Psoas muscle (tissue), 7 donors: ENCODE measurements at regions not wholly inside any gene's neighbourhood (a gene's known extent, or its start where the extent isn't known, plus 50 kb on each side); places are given as distances from the start of the nearest gene placed in this dataset.

Experiments used
- ATAC-seq, 4 donors: fragments of 200-7000 bp; cut with Tn5 transposase; one replicate each; pipeline ENCODE4 v1.9.1; 2020; ENCODE audit warnings: moderate library complexity in 3 of 4, mild to moderate bottlenecking in 2 of 4
- DNase-seq, 2 donors: peaks; one replicate each; pipeline ENCODE4 v3.0.0-alpha.2; 2020
- H3K27ac ChIP-seq: fragments of 200-600 bp; one replicate; pipeline ENCODE4 v1.8.0; 2022
- H3K27me3 ChIP-seq, 3 donors: fragments of 200-600 bp in 1 of 3; one replicate each; pipeline versions ENCODE4 v1.6.1 to v1.8.0; 2013 to 2022; ENCODE audit warnings: low read length in 2 of 3, mild to moderate bottlenecking in 2 of 3, moderate library complexity in 1 of 3; ENCODE audit not compliant: insufficient read depth in 3 of 3
- H3K36me3 ChIP-seq, 2 donors: fragments of 200-600 bp in 1 of 2; one replicate each; pipeline versions ENCODE4 v1.6.1 to v1.8.0; 2013 to 2022; ENCODE audit warnings: low read depth in 1 of 2, mild to moderate bottlenecking in 1 of 2, moderate library complexity in 1 of 2; ENCODE audit not compliant: insufficient read depth in 1 of 2
- H3K4me1 ChIP-seq: fragments of 200-600 bp; one replicate; pipeline ENCODE4 v1.8.0; 2022
- H3K4me3 ChIP-seq: fragments of 200-600 bp; one replicate; pipeline ENCODE4 v1.8.0; 2022; ENCODE audit warnings: mild to moderate bottlenecking
- H3K9me3 ChIP-seq: fragments of 200-600 bp; one replicate; pipeline ENCODE4 v1.8.0; 2022
- CTCF ChIP-seq: fragments of 200-600 bp; IDR thresholded peaks from one replicate; pipeline ENCODE4 v1.8.0; 2022; ENCODE audit warnings: antibody characterized with exemption
- WGBS, 3 donors: extraction: QIAGEN DNeasy Blood & Tissue Kit; methylation state at CpG; one replicate each; pipeline versions ENCODE4 v1.1.6 to v1.1.7; 2013; 5-methylcytosine and 5-hydroxymethylcytosine counted together
- intact Hi-C, 2 donors: fragments of 100-400 bp; cut with DNase I; formaldehyde crosslinking; loops; one replicate each; pipeline versions ENCODE4 v1.11.0 to v1.14.2; 2022
- donor health status: healthy with polysubstance abuse.
- donor health status: DM: no; HTN: no; CAD: no; lungs with moderate emphysema.
- donor health status: Bipolar disorder and iron deficiency.
- donor health status: healthy.
- donor health status: DM: yes; HTN: yes; CAD: no.
- donor health status: DM: no; HTN: no; CAD: no.
- donor health status: DM: yes; HTN: yes; CAD: no.

DNA sequence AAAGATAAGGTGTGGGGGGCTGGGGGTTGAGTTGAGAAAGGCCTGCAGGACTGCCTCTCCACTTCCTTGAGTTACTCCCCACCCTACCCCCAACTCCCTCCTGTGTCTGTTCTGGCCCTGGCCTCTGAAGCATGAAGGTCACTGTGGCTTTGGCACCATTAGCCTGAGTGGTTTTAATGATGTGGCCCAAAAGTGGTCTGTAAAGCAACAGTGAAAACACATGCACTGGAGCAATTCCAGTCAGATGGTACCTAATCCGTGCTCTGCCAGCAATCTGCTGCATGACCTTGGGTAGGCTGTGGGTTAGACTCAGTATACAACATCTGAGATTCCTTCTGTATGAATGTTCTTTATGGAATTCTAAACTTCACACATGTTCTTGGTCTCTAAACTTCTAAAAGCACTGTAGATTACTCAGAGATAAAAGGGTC lies 86.5 kb upstream of the ATP1A1 start:
- Histone ChIP-seq H3K27me3 (no peaks in the 10 kb centered on the region), H3K4me3 (no peak overlapping the region), H3K4me1 (peaks cover 15% of the 10 kb centered on the region), H3K9me3 (no peaks in the 10 kb centered on the region), H3K36me3 (no peaks in the 10 kb centered on the region), H3K27ac (no peak overlapping the region)
- intact Hi-C loops, result loop anchor here in 1 of 2 donors (5.0 kb wide), 1 partner anchor 61 kb away; no protein-coding TSS in a partner anchor
- 29 to 63% (median 39%) methylated on average over 1 of the region's 1 CpG for WGBS, 3 donors
- ATAC-seq (no peak), DNase-seq (no peak)
- no peak for TF ChIP-seq CTCF

DNA sequence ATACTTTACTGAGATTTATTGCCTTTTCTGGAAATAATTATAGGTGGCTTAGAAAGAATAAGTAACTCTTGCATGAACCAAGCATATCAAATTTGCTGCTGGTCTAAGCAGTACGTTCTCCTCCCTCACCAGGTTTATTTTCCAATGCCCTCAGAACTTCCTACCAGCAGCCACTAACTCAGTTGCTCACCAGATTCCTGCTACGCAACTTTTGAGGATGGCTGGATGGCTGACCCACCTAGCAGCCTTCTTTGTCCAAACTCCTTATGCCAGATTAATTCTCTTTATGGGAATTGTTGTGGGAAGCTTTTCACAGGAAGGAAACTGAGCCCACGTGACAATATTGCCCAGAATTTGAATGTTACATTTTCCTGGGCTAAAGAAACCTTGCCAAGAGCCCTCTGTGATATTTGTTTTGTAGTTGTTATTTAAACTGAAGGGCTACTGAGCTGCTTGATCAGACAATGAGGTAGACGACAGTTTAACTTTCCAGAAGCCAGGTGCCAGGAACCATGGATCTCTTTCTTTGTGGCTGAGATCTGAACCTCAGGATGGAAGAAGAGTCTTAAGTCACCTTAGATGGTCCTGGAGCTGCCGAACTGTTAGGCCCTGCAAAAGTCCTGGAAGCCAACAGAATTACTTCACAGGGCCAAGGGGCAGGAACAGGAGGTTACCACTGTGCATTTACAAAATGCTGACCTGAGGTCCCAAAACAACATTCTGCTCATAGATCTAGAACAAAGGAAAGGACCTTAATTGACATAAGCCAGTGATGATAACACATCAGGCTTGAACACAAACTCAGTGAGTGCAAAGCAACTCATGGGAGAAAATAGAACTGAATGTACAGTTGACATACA lies 85.5 kb upstream of the ATP1A1 start:
- intact Hi-C loops, result loop anchor here in 1 of 2 donors (5.0 kb wide), 1 partner anchor 60 kb away; no protein-coding TSS in a partner anchor
- H3K27ac ChIP-seq, result no peak overlapping the region
- H3K4me1 ChIP-seq, result peaks cover 15% of the 10 kb centered on the region
- ATAC-seq, result no peak
- no peak overlapping the region for H3K4me3 ChIP-seq
- H3K9me3 ChIP-seq, result no peaks in the 10 kb centered on the region
- TF ChIP-seq CTCF, result no peak
- DNase-seq, result no peak
- H3K27me3 ChIP-seq, result no peaks in the 10 kb centered on the region
- WGBS, 3 donors, result 69 to 74% (median 72%) methylated on average over 5 of the region's 5 CpGs
- H3K36me3 ChIP-seq, result no peaks in the 10 kb centered on the region

DNA sequence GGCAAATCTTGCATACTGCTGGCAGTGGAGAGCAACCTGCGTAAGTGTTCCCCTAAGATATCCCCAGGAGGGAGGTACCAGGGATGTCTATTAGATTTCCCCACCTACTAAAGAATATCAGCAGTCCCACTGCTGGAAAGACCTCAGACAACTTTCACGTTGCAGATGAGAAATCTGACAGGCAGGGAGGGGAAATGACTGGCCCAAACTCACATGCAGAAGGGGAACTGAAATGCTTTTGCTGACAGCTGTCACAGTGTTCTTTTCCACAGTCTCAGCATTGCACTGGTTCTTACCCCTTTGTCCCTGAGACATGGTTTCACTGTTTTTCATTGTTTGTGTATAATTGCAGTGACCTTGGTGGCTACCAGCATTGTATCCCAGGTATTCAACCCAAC lies 84.8 kb upstream of the ATP1A1 start:
- WGBS, 3 donors, result 62 to 90% (median 72%) methylated on average over 2 of the region's 2 CpGs
- no peak overlapping the region for H3K4me3 ChIP-seq

DNA sequence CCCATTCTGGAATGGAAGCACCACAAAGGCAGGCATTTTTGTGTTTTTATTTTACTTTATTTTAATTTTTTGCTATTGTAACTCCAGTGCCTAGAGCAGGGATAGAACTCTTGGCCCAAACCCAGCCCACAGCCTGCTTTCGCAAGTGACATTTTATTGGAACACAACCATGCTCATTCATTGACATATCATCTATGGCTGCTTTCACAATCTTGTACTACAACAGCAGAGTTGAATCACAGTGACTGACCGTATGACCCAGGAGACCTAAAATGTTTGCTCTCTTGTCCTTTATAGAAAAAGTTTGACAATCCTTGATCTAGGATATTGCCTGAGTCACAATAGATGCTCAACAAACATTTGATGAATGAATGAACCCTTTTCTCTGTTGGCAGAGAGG lies 83.9 kb upstream of the ATP1A1 start:
- Histone ChIP-seq H3K9me3 (no peaks in the 10 kb centered on the region), H3K27me3 (no peaks in the 10 kb centered on the region), H3K36me3 (no peaks in the 10 kb centered on the region), H3K4me3 (no peak overlapping the region), H3K27ac (no peak overlapping the region), H3K4me1 (peaks cover 15% of the 10 kb centered on the region)
- ATAC-seq, result peak; percentile 27 to 51 (median 42)
- intact Hi-C loops, result loop anchor here in 1 of 2 donors (5.0 kb wide), 1 partner anchor 58 kb away; no protein-coding TSS in a partner anchor
- WGBS, 3 donors, result 42 to 64% (median 50%) methylated on average over 2 of the region's 2 CpGs
- DNase-seq, result no peak
- TF ChIP-seq CTCF, result no peak

More for the DNA sequence above, 84.8 kb upstream of the ATP1A1 start:
- DNase-seq (no peak), ATAC-seq (no peak)
- no peaks in the 10 kb centered on the region for H3K9me3 ChIP-seq
- H3K36me3 ChIP-seq, result no peaks in the 10 kb centered on the region
- no peak for TF ChIP-seq CTCF
- intact Hi-C loops, result loop anchor here in 1 of 2 donors (5.0 kb wide), 1 partner anchor 59 kb away; no protein-coding TSS in a partner anchor
- H3K27me3 ChIP-seq, result no peaks in the 10 kb centered on the region
- H3K27ac ChIP-seq, result no peak overlapping the region
- H3K4me1 ChIP-seq, result peaks cover 15% of the 10 kb centered on the region
